HG03280 (cell line): ENCODE measurements at regions not wholly inside any gene's neighbourhood (a gene's known extent, or its start where the extent isn't known, plus 50 kb on each side); places are given as distances from the start of the nearest gene placed in this dataset.
"Not testable (repeated sequence)": the region's sequence is repeated elsewhere in the genome, so short reads cannot be mapped to it uniquely, and the experiment has no call there.

Experiments
- ATAC-seq: cut with Tn5 transposase; IDR thresholded peaks from one replicate; pipeline ENCODE4 v1.9.1; 2021; ENCODE audit warnings: mild to moderate bottlenecking, moderate library complexity; ENCODE audit not compliant: unreplicated experiment

DNA sequence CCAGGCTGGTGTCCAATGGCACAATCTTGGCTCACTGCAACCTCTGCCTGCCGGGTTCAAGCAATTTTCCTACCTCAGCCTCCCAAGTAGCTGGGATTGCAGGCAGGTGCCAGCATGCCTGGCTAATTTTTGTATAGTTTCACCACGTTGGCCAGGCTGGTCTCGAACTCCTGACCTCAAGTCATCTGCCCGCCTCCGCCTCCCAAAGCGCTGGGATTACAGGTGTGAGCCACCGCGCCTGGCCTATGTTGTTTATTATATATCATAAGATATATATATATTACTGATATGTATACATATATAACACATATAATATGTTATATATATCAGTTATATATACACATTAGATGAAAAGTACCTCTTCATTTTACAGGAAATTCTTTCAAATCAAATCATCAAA, 914.7 kb downstream of the FOXD4L5 start:
- ATAC-seq, result not testable (repeated sequence)

DNA sequence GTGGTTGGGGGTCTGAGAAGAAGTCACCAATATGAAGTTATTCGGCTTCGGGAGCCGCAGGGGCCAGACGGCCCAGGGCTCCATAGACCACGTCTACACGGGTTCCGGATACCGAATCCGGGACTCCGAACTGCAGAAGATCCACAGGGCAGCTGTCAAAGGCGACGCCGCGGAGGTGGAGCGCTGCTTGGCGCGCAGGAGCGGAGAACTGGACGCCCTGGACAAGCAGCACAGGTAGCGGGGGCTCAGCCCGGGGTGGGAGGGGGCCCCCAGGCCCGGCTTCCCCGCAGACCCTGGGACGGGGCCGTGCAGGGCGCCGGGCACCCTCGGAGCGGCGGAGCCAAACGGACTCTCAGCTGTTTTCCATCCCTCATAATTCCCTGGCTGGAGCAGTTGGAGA, 915.4 kb downstream of the FOXD4L5 start:
- not testable (repeated sequence) for ATAC-seq

DNA sequence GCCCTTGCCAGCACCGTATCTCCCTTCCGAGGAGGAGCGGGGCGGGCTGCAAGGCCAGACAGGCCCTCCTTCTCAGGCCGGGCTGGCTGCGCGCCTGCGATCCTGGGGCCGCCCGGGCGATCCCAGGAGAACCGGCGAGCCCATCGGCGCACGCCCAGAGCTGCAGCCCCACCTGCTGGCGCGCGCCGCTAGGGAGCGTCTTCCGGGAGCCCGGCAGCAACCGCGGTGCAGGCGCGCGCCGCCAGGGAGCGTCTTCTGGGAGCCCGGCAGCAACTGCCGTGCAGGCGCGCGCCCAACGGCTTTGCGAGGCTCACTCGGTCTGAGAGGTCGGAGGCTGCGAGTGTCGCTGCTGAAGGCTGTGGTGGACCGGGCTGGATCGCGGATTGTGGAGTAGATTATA, 915.9 kb downstream of the FOXD4L5 start:
- peak; percentile 100 for ATAC-seq

DNA sequence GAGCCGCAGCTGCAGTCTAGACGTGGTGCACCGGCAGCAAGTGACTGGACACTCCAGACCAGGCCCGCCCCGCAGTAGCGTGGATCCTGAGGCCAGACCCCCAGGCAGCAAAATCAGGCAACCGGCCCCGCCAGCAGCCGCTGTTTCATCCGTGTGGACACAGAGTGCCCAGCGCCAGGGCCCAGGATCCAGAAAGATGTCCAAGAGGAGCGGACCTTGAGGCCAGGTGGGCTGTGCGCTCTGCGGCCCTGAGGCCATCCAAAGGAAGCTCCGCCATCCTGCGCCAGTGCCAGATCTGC, 916.4 kb downstream of the FOXD4L5 start:
- ATAC-seq, result not testable (repeated sequence)

DNA sequence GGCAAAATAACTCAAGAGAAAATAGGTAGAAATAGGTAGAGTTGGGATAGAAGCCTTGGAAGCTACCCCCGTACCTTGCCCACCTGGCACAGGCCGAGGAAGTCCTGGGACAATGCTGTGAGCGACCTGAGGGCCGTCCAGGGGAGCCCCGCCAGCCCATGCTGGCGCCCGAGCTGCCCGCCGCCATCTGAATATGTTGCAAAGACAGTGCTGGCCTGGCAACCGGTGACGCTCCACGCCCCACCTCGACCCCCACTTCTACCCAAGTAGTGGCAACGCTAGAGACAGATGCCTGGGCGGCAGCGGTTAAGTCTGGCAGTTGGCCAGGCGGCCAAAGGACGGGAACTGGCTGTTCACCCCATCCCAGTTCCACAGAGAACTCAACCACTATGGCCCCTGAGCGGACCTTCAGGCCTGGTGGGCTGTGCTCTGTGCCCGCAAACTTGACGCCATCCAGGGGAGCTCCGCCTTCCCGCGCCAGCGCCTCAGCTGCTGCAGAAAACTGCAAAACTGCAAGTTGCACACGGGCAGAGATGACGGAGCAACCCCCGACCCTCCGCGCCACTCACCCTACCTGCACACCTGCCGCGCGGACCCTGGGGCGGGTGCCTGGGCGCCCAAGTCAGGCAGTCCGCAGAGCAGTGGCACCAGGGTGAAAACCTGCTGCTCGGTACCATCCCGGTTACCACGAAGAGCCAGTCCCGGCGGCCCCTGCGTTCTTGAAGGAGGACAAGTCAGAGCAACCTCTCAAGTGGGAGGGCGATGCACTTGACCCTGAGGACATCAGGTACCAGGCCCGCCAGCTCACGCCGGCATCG, 917.0 kb downstream of the FOXD4L5 start:
- ATAC-seq, result not testable (repeated sequence)
